Stimulated activated naive CD4-positive, alpha-beta T cell treated with Interleukin-2 at 50 U/mL for 16 hours (primary cell): ENCODE measurements at regions not wholly inside any gene's neighbourhood (a gene's known extent, or its start where the extent isn't known, plus 50 kb on each side); places are given as distances from the start of the nearest gene placed in this dataset.
"Not testable (repeated sequence)": the region's sequence is repeated elsewhere in the genome, so short reads cannot be mapped to it uniquely, and the experiment has no call there.

ENCODE experiments used
- DNase-seq: peaks from one replicate; lab custom pipeline; 2025; lab: John Stamatoyannopoulos, UW

DNA sequence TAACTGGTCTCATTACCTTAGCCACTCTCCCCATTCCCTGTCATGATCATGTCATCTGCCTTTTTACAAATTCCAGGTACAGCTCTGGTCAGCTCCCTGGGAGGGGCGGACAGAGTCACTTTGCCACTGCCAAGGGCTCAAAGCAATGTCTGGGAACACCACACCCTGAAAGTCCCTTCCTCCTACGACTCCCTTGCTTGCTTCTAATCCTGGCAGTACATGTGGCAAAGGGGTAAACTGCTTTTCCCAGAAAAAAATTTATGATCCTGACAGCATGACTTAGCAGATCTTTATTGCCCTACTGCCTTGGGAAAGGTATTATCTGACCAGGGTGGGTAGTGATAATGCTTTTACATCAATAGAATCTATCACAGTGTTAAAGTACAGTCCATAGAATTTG, 376.0 kb upstream of the PDE3A start:
- no peak for DNase-seq

GRCh38 chr12:19994968-19995367, 373.4 kb upstream of the PDE3A start:
- DNase-seq, result no peak

DNA sequence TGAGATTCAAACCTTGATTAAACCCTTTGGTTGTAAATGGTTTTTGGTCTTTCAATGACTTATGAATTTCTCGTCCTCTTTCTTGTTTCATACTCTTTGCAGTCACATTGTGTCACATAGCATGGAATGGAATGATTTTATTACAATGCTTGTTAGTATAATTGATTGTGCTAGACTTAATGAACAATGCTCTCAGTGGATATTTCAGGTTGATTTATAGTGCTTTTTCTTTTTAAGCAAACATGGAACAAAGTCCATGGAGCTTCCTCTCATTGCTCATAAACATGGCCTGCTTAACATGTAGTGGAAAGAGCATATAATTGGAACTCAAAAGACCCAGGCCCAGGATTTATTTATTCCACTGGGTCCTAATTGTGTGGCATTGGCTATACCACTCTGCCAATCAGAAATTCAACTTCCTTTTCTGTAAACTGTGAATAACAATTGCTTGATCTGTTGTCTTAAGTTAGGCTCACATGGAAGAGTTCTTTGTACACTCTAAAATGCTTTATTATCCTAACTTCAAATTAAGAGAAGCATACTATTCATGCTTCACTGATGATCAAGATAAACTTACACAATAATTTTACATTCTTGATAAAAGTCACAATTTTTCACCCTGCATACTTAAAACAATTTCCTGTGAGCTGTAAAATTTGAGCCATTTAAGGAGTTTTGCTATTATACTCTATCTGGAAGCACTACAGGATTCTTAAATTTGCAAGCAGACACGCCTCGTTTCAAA, 370.5 kb upstream of the PDE3A start:
- DNase-seq, result no peak

- DNase-seq, result no peak
These were observed 369.9 kb upstream of the PDE3A start for GRCh38 chr12:19998411-19998810.

GRCh38 chr12:19998961-19999804, 369.2 kb upstream of the PDE3A start:
- DNase-seq, result no peak

DNA sequence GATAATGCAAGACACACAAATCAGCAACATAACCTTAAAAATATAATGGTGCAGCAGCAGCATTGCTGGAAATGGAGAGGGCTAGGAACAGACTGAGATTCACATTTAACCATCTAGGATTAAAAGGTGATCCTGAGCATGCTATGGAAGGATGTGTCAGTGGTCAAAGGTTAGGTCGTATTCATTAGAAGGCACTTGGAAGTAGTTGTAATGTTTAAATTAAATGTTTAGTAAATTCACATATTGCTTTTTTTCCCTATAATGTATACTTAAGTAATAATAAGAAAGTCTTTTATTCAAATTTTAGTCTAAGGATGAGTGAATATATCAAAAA, 368.6 kb upstream of the PDE3A start:
- no peak for DNase-seq

- no peak for DNase-seq
These were observed 368.0 kb upstream of the PDE3A start for GRCh38 chr12:20000229-20000849.

DNA sequence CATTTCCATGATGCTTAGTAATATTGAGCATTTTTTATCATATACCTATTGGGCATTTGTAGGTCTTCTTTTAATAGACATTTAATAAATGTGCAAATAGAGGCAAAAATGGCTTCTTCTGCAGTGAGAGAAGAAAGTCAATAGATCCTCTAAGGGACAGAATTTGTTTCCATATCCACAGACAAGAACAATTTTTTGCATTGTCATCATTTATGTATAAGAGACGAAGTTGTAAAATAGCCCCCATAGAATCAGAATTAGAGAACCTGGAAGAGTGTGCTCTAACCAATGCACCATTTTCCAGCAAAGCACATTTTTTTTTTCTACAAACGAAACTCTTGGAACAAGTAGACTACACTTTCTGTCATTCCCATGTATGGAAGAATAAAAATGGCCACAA, 365.1 kb upstream of the PDE3A start:
- DNase-seq, result no peak

DNA sequence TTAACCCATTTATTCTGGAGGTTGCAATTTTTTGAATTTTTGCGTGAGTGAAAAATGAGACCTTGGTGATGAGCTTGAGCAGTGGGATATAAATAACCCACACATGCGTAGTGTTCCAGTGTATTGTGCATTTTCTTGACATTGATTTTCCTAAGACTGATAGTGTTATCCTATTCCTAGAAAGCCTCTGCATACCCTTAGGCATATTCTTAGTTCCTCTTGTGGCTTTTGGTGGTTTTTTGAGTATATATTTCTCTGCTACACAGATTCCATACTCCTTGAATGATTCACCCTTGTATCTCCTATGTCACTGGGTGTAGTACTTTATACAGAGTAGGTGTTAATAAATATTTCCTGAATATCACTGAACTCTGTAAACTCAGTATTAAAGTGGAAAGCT, 363.4 kb upstream of the PDE3A start:
- no peak for DNase-seq

DNA sequence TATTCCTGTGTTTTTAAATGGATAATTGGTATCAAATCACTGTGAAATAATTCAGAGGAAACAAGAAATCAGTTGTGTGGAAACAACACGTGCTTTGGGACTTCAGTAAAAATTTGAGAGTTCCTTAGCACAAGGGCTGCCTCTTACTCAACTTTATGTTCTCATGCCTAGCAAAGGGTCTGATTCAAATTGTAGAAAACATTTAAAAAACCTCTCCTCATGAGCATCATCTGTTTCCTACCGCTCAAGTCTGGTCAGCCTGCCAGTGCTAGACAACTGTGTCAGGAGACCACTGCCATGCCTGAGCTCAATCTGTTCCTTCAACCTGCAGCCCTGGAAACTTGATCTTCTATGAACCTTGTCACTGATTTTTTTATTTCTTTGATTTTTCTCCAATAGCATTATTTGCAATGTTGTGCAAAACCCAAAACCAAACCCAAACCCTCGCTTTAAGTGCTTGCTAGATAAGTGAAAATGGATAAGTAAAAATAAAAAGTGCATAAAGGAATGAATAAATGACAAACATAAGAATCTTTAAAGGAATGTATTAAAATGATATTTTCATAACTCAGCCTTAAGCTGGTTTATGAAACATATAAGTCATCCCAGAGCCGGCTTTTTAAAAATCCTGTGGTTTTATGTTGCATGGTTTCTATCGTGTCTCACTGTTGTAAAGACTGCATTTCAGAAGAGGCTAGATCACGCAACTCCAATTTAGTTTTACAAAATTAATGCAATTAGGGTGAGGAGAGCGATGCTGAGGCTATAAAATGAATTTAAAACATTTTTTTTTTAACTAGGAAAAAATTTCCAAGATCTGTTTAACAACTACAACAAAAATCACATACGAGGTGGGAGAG, 361.2 kb upstream of the PDE3A start:
- DNase-seq, result no peak

DNA sequence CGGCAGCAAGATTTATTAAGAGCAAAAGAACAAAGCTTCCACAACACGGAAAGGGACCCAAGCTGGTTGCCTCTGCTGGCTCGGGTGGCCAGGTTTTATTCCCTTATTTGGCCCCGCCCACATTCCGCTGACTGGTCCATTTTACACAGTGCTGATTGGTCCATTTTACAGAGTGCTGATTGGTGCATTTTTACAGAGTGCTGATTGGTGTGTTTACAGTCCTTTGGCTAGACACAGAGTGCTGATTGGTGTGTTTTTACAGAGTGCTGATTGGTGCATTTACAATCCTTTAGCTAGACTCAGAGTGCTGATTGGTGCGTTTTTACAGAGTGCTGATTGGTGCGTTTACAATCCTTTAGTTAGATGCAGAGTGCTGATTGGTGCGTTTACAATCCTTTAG, 358.4 kb upstream of the PDE3A start:
- not testable (repeated sequence) for DNase-seq

DNA sequence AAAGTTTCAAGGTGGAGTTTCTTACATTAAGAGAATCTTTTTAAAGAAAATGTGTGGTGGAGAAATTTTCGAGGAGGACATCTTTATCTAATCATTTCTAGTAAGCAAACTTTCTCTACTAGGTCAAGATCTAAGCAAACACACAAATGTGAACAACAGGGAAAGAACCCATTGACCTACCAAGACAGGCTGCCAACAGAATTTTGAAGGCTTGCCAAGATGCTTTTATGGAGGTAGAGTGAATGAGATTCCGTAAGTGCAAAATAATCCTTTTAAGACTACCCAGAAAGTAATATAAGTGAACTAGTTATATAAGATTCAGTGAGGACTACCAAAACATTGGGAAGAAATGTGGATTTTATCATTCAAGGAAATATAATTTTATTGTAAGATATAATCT, 357.1 kb upstream of the PDE3A start:
- no peak for DNase-seq

DNA sequence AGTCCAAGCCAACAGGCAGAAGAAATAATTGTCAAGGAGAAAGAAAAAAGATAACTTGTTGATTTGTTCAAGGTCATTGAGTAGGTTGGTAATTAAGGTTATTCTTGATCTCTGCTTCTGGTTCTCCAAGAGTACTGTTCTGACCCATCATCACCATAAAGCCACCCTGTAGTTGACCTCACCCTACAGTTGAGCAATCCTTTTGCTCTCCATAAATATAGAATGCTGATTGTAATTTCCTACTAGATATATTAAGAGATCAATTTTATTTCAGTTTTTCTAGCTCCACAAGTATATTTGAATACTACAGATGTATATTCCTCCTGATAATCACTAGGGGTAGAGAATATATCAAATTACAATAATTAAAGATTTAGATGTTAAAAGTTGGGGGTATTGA, 350.5 kb upstream of the PDE3A start:
- no peak for DNase-seq

DNA sequence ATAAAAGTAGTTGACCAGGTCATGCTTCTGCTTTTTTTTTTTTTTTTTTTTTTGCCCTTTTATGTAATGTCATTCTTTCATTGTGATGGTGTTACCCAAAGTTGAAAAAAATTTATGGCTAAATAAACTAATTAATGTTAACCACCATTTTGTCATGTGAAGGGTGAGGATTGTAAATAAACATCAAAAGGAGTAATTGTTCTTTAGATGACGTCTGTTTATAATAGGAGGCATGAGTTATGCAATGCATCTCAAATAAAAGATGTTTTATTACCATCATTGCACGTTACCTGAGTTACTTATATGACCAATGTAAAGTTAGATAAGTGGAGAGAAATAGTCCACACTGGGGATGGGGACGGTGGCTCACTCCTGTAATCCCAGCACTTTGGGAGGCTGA, 349.9 kb upstream of the PDE3A start:
- no peak for DNase-seq

- no peak for DNase-seq
These were observed 344.1 kb upstream of the PDE3A start for GRCh38 chr12:20024194-20024593.

DNA sequence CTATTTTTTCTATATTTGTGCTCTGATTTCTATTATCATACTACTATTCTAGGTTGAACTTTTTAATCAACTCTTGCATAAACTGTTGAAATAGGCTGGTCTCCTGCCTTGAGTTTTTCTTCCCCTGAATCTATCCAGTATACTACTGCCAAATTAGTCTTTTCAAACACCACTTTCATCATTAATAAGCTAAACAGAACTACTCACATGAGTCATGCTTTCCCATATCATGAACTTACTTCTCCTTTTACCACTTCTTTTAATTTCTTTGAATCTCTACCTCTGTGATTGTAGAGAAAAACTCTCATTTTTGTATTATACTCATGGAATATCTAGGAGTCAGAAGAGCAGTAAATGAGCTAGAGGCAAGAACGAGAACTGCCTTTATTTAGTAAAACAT, 340.3 kb upstream of the PDE3A start:
- DNase-seq, result no peak

DNA sequence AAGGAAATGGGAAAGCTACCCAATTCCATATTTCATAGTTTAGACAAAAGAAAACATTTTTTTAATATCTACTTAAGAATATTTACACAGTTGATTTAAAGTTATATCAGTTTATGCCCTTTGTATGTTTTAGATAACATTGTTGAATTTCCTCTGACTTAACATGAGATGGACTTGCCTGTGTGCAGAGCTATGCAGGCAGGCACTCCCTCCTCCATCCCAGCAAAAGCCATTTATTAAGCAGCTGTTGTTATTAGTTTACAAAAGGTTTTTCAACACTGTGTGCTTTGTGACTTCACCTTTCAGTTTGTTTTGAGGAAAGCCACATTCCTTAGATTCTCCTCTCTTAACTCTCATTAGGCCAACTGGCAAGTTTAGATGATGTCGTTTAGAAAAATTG, 337.5 kb upstream of the PDE3A start:
- DNase-seq, result no peak

GRCh38 chr12:20039562-20039961, 328.8 kb upstream of the PDE3A start:
- no peak for DNase-seq

- no peak for DNase-seq
These were observed 328.2 kb upstream of the PDE3A start for GRCh38 chr12:20040184-20040583.

- DNase-seq, result no peak
These were observed 327.5 kb upstream of the PDE3A start for GRCh38 chr12:20040831-20041230.

DNA sequence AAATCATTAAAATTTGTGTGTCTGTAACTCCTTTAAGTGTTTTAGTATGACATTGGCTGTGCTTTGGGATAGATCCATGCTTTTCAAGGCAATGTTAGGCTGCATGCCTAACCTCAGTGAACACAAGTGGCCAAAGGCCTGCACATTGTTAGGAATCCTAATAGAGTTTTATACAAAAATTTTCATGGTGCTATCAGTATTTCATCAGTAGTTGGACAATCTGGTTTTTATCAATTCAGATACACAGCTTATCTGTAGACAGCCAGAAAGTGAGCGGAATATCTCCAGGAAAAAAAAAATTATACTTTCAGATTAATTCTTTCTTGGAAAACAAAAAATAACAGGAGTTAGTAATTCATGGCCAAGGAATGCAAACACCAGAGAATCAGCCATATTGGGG, 324.0 kb upstream of the PDE3A start:
- DNase-seq, result no peak

GRCh38 chr12:20044846-20045245, 323.5 kb upstream of the PDE3A start:
- no peak for DNase-seq
